ENCODE measurements at regions not wholly inside any gene's neighbourhood (a gene's known extent, or its start where the extent isn't known, plus 50 kb on each side); places are given as distances from the start of the nearest gene placed in this dataset.
A peak's percentile ranks its signal among the peaks of the same experiment; 100 is the strongest.

DNA sequence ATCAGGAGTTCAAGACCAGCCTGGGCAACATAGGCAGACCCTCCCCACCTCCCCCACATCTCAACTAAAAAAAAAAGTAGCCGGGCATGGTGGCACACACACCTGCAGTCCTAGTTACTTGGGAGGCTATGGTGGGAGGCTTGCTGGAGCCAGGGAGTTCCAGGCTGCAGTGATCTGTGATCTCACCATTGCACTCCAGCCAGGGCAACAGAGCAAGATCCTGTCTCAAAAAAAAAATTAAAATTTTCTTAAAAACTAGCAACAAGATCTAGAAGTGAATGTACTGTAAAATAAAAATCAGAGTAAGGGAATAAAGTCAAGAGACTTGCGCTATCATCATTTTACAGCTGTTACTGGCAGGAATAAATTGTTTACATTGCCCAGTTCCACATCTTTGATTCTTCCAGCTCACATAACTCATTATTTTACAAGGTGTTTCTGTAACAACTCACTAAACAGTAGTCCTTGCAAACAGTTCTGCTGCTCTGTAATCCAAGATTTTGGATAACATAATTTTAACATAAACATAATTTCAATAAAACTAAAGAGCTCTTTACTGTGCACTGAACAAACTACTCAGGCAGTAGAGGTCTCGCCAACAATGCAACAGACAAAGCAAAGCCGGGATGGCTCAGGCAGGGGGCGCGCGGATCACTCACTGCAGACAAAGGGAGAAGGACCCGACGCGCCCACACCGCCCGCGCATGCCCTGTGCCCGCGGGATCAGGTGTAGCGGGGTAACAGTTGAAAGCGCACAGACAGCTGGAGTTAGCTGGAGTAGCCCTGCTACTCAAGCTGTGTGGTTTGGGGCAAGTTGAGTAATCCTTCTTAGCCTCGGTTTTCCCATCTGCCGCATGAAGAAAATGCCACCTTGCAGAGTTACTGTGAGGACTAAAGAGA is 73.3 kb upstream of the NFE2L3 start:
- POLR2A ChIA-PET = interaction anchor here (1.1 to 1.2 kb wide), 3 partner anchors 10 to 121 kb away, joined by 3 to 7 read pairs (median 5); partner anchors contain the start of gene HNRNPA2B1

More for the DNA sequence above, 73.3 kb upstream of the NFE2L3 start:
- peaks cover 53% of the 10 kb centered on the region for H3K27me3 Mint-ChIP-seq
- no peaks in the 10 kb centered on the region for H3K36me3 ChIP-seq (replicated peaks in 1 of 2; ENCODE audit: control extremely low read depth in 1 of 2, control insufficient read depth in 1 of 2, extremely low read depth in 1 of 2, insufficient read depth in 2 of 2, low read length in 1 of 2)
- peaks cover 9% of the 10 kb centered on the region for H3K4me1 Mint-ChIP-seq
- peaks cover 6 to 9% of the 10 kb centered on the region in 2 donors for H3K4me1 ChIP-seq (ENCODE audit: control insufficient read depth in 2 of 2, insufficient read depth in 2 of 2, low read length in 2 of 2)
- no peaks in the 10 kb centered on the region for H3K9me3 ChIP-seq (ENCODE audit: control extremely low read depth in 1 of 3, control insufficient read depth in 2 of 3, insufficient read depth in 1 of 3, low read length in 2 of 3)
- no peak overlapping the region for H3K9ac ChIP-seq (ENCODE audit: low read length)
- no peak overlapping the region for H3K27ac ChIP-seq (ENCODE audit: low read length in 2 of 2)
- H4K20me1 ChIP-seq (ENCODE audit: control insufficient read depth, insufficient read depth, low read length, poor library complexity, severe bottlenecking) = no peaks in the 10 kb centered on the region
- H3K27ac Mint-ChIP-seq = no peak overlapping the region
- H3K4me2 ChIP-seq (replicated peaks; ENCODE audit: low read depth, low read length, poor library complexity, severe bottlenecking) = peak overlapping the region; percentile 56
- no peaks in the 10 kb centered on the region for H3K9me3 Mint-ChIP-seq (ENCODE audit: insufficient read depth)
- H2AFZ ChIP-seq (ENCODE audit: insufficient read depth, low read depth, low read length, poor library complexity, severe bottlenecking) = peak overlapping the region; percentile 31
- CTCF ChIA-PET = interaction anchor here (0.6 to 6.8 kb wide), 42 partner anchors 9 to 602 kb away, joined by 3 to 77 read pairs (median 4); partner anchors contain the start of genes NFE2L3 and SNX10
- no peak overlapping the region for H3K4me3 ChIP-seq (ENCODE audit: control extremely low read depth in 1 of 5, extremely low read depth in 1 of 5, insufficient read depth in 1 of 5, low read depth in 2 of 5, low read length in 4 of 5)
- under 1% methylated on average over 15 of the region's 19 CpGs for WGBS (ENCODE audit: insufficient coverage)
- DNase-seq (peak; percentile 88), ATAC-seq (ENCODE audit: low read depth) (peak; percentile 100)
- TF ChIP-seq EZH2 (IDR thresholded peaks at IDR 0.05; ENCODE audit: borderline replicate concordance, insufficient read depth, low read depth, low read length, poor library complexity, severe bottlenecking) = no peak
- TF ChIP-seq, protein P1, sequence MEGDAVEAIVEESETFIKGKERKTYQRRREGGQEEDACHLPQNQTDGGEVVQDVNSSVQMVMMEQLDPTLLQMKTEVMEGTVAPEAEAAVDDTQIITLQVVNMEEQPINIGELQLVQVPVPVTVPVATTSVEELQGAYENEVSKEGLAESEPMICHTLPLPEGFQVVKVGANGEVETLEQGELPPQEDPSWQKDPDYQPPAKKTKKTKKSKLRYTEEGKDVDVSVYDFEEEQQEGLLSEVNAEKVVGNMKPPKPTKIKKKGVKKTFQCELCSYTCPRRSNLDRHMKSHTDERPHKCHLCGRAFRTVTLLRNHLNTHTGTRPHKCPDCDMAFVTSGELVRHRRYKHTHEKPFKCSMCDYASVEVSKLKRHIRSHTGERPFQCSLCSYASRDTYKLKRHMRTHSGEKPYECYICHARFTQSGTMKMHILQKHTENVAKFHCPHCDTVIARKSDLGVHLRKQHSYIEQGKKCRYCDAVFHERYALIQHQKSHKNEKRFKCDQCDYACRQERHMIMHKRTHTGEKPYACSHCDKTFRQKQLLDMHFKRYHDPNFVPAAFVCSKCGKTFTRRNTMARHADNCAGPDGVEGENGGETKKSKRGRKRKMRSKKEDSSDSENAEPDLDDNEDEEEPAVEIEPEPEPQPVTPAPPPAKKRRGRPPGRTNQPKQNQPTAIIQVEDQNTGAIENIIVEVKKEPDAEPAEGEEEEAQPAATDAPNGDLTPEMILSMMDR (IDR thresholded peaks at IDR 0.05) = peak; percentile 71
- H3K27me3 ChIP-seq (replicated peaks in 1 of 4; ENCODE audit: control extremely low read depth in 1 of 4, control insufficient read depth in 3 of 4, insufficient read depth in 4 of 4, low read length in 3 of 4) = peaks cover 0 to 31% (median 14%) of the 10 kb centered on the region in 4 experiments
- H3K4me3 Mint-ChIP-seq = peak overlapping the region; percentile 35
- intact Hi-C loops (cut with micrococcal nuclease) = loop anchor here (1.0 to 5.0 kb wide), 8 partner anchors 22 to 1084 kb away; partner anchors contain the start of gene SNX10
- H3K79me2 ChIP-seq (ENCODE audit: control insufficient read depth, insufficient read depth, low read length) = no peaks in the 10 kb centered on the region
